IPS DF 19.7 (cell line): ENCODE measurements at regions not wholly inside any gene's neighbourhood (a gene's known extent, or its start where the extent isn't known, plus 50 kb on each side); places are given as distances from the start of the nearest gene placed in this dataset.
"Not testable (repeated sequence)": the region's sequence is repeated elsewhere in the genome, so short reads cannot be mapped to it uniquely, and the experiment has no call there.

ENCODE experiments used
- DNase-seq: peaks from one replicate; pipeline ENCODE4 v3.0.0-alpha.2; 2013; ENCODE audit warnings: low read depth, low spot score

- DNase-seq = no peak
These were observed 117.9 kb downstream of the GPCPD1 start for GRCh38 chr20:5492937-5493336.

GRCh38 chr20:5491455-5491854, 119.4 kb downstream of the GPCPD1 start:
- no peak for DNase-seq

GRCh38 chr20:5489601-5490000, 121.2 kb downstream of the GPCPD1 start:
- no peak for DNase-seq

GRCh38 chr20:5488823-5489222, 122.0 kb downstream of the GPCPD1 start:
- no peak for DNase-seq

GRCh38 chr20:5486377-5487054, 124.3 kb downstream of the GPCPD1 start:
- no peak for DNase-seq

GRCh38 chr20:5484926-5485325, 125.9 kb downstream of the GPCPD1 start:
- DNase-seq = no peak

GRCh38 chr20:5484346-5484745, 126.5 kb downstream of the GPCPD1 start:
- no peak for DNase-seq

- no peak for DNase-seq
These were observed 128.0 kb downstream of the GPCPD1 start for GRCh38 chr20:5482791-5483190.

- DNase-seq = no peak
These were observed 128.9 kb downstream of the GPCPD1 start for GRCh38 chr20:5481872-5482271.

GRCh38 chr20:5480824-5481600, 129.8 kb downstream of the GPCPD1 start:
- no peak for DNase-seq

GRCh38 chr20:5474646-5475550, 135.9 kb downstream of the GPCPD1 start:
- DNase-seq = no peak

GRCh38 chr20:5471866-5472265, 138.9 kb downstream of the GPCPD1 start:
- DNase-seq = not testable (repeated sequence)

- DNase-seq = no peak
These were observed 139.4 kb downstream of the GPCPD1 start for GRCh38 chr20:5471368-5471767.

GRCh38 chr20:5470943-5471342, 139.9 kb downstream of the GPCPD1 start:
- no peak for DNase-seq

- DNase-seq = no peak
These were observed 140.3 kb downstream of the GPCPD1 start for GRCh38 chr20:5470458-5470857.

- DNase-seq = no peak
These were observed 141.7 kb downstream of the GPCPD1 start for GRCh38 chr20:5469111-5469510.

GRCh38 chr20:5467086-5467485, 143.7 kb downstream of the GPCPD1 start:
- no peak for DNase-seq

GRCh38 chr20:5465604-5465927, 145.2 kb downstream of the GPCPD1 start:
- DNase-seq = no peak

GRCh38 chr20:5464901-5465603, 145.8 kb downstream of the GPCPD1 start:
- no peak for DNase-seq

GRCh38 chr20:5463007-5463686, 146.4 kb upstream of the PROKR2 start:
- DNase-seq = no peak

GRCh38 chr20:5453745-5454144, 137.0 kb upstream of the PROKR2 start:
- DNase-seq = not testable (repeated sequence)
